IMR-90 (cell line): ENCODE measurements at regions not wholly inside any gene's neighbourhood (a gene's known extent, or its start where the extent isn't known, plus 50 kb on each side); places are given as distances from the start of the nearest gene placed in this dataset.

Experiments
- ATAC-seq: fragments of 200-7000 bp; cut with Tn5 transposase; 2 replicates; pipeline ENCODE4 v1.9.1; 2020; ENCODE audit warnings: low read depth, mild to moderate bottlenecking, moderate library complexity
- BruUV-seq: library from RNA; stranded (reverse); fragments of 400-500 nt; replicated peaks from 2 replicates; lab custom pipeline; 2021; lab: Mats Ljungman, UMichigan
- CTCF ChIA-PET: fragments of 300-600 bp; formaldehyde crosslinking; extraction: SDS; loops from one replicate; lab custom pipeline; 2021; ENCODE audit warnings: antibody characterized with exemption; lab: Yijun Ruan, JAX
- POLR2A ChIA-PET: fragments of 300-600 bp; sonication (Branson Sonifier 250); formaldehyde crosslinking; loops from one replicate; lab custom pipeline; 2022; ENCODE audit warnings: antibody characterized with exemption; ENCODE audit not compliant: unreplicated experiment; lab: Charles Lee
- DNase-seq: peaks from one replicate; pipeline ENCODE4 v3.0.0; 2013
- H2AFZ ChIP-seq: replicated peaks from 2 replicates; pipeline ENCODE3; 2013; ENCODE audit warnings: low read length, mild to moderate bottlenecking; ENCODE audit not compliant: poor library complexity
- H2AK5ac ChIP-seq: 2 replicates; pipeline ENCODE4 v1.6.1; 2013; ENCODE audit warnings: low read depth, low read length, inconsistent platforms
- H2AK9ac ChIP-seq: replicated peaks from 2 replicates; pipeline ENCODE3; 2013; ENCODE audit warnings: mild to moderate bottlenecking, low read depth, low read length, moderate library complexity; ENCODE audit not compliant: poor library complexity
- H2BK120ac ChIP-seq: 2 replicates; pipeline ENCODE4 v1.6.1; 2013; ENCODE audit warnings: low read depth, low read length, inconsistent platforms
- H2BK15ac ChIP-seq: 3 replicates; pipeline ENCODE4 v1.6.1; 2013; ENCODE audit warnings: low read depth, low read length, inconsistent platforms
- H2BK20ac ChIP-seq: 2 replicates; pipeline ENCODE4 v1.6.1; 2013; ENCODE audit warnings: low read depth, mild to moderate bottlenecking, inconsistent platforms, low read length, moderate library complexity
- H2BK5ac ChIP-seq: 2 replicates; pipeline ENCODE4 v1.6.1; 2013; ENCODE audit warnings: mild to moderate bottlenecking, low read depth, low read length, inconsistent platforms; ENCODE audit not compliant: poor library complexity, severe bottlenecking
- H3K14ac ChIP-seq: replicated peaks from 2 replicates; pipeline ENCODE4 v1.6.1; 2013; ENCODE audit warnings: low read depth, low read length, inconsistent platforms
- H3K18ac ChIP-seq: 2 replicates; pipeline ENCODE4 v1.6.1; 2013; ENCODE audit warnings: low read depth, low read length, control low read depth
- H3K23ac ChIP-seq: 2 replicates; pipeline ENCODE4 v1.6.1; 2013; ENCODE audit warnings: low read depth, low read length, inconsistent platforms
- H3K27ac ChIP-seq: 2 replicates; pipeline ENCODE4 v1.5.1; 2013; ENCODE audit warnings: mild to moderate bottlenecking, control low read depth, low read length; ENCODE audit not compliant: insufficient read depth
- H3K27me3 ChIP-seq: 2 replicates; pipeline ENCODE4 v1.6.1; 2013; ENCODE audit warnings: low read length; ENCODE audit not compliant: control insufficient read depth, insufficient read depth
- H3K36me3 ChIP-seq: 2 replicates; pipeline ENCODE4 v1.6.1; 2013; ENCODE audit warnings: low read length, mixed read lengths; ENCODE audit not compliant: control insufficient read depth, insufficient read depth
- H3K4ac ChIP-seq: 2 replicates; pipeline ENCODE4 v1.6.1; 2013; ENCODE audit warnings: low read depth, low read length, inconsistent platforms
- H3K4me1 ChIP-seq: 2 replicates; pipeline ENCODE4 v1.6.1; 2013; ENCODE audit warnings: low read length, mixed read lengths; ENCODE audit not compliant: control insufficient read depth, insufficient read depth
- H3K4me2 ChIP-seq: 2 replicates; pipeline ENCODE4 v1.6.1; 2013; ENCODE audit warnings: low read depth, mild to moderate bottlenecking, control low read depth, low read length, moderate library complexity
- H3K4me3 ChIP-seq: 2 replicates; pipeline ENCODE4 v1.5.1; 2013; ENCODE audit warnings: low read depth, mild to moderate bottlenecking, control low read depth, low read length, moderate library complexity; ENCODE audit not compliant: insufficient read depth
- H3K56ac ChIP-seq: 2 replicates; pipeline ENCODE4 v1.6.1; 2013; ENCODE audit warnings: low read length, inconsistent platforms; ENCODE audit not compliant: insufficient read depth; ENCODE audit errors: extremely low read depth
- H3K79me1 ChIP-seq, 2 experiments: 2 replicates each; pipeline ENCODE4 v1.6.1; 2013; ENCODE audit warnings: low read length in 2 of 2, inconsistent platforms in 1 of 2, low read depth in 1 of 2
- H3K9ac ChIP-seq: 2 replicates; pipeline ENCODE4 v1.6.1; 2013; ENCODE audit warnings: low read depth, low read length, control low read depth
- H3K9me1 ChIP-seq: 2 replicates; pipeline ENCODE4 v1.6.1; 2013; ENCODE audit warnings: low read length, inconsistent platforms; ENCODE audit not compliant: insufficient read depth
- H3K9me3 ChIP-seq: 2 replicates; pipeline ENCODE4 v1.6.1; 2013; ENCODE audit warnings: low read length; ENCODE audit not compliant: control insufficient read depth, insufficient read depth
- H4K20me1 ChIP-seq: 2 replicates; pipeline ENCODE4 v1.6.1; 2013; ENCODE audit warnings: low read length, inconsistent platforms; ENCODE audit not compliant: insufficient read depth
- H4K5ac ChIP-seq: 2 replicates; pipeline ENCODE4 v1.6.1; 2013; ENCODE audit warnings: mild to moderate bottlenecking, low read depth, low read length, control low read depth
- H4K8ac ChIP-seq, 2 experiments: 2 replicates each; pipeline ENCODE4 v1.6.1; 2013; ENCODE audit warnings: low read depth in 2 of 2, low read length in 2 of 2, control low read depth in 1 of 2, inconsistent platforms in 1 of 2
- H4K91ac ChIP-seq: 2 replicates; pipeline ENCODE4 v1.6.1; 2013; ENCODE audit warnings: low read depth, low read length, inconsistent platforms; ENCODE audit not compliant: insufficient read depth
- BHLHE40 ChIP-seq: fragments of 150-350 bp; IDR thresholded peaks from 2 replicates; pipeline ENCODE4 v1.6.1; 2016; ENCODE audit warnings: mild to moderate bottlenecking, low read depth, low read length
- CHD1 ChIP-seq: IDR thresholded peaks from 2 replicates; pipeline ENCODE4 v1.6.1; 2012; ENCODE audit warnings: low read depth, low read length, improper control_type of control experiment
- FOS ChIP-seq: fragments of 150-350 bp; IDR thresholded peaks from 2 replicates; pipeline ENCODE4 v1.6.1; 2016; ENCODE audit warnings: low read depth, low read length
- MAFK ChIP-seq: IDR thresholded peaks from 2 replicates; pipeline ENCODE4 v1.6.1; 2012; ENCODE audit warnings: low read depth, low read length, improper control_type of control experiment
- MAZ ChIP-seq: IDR thresholded peaks from 2 replicates; pipeline ENCODE4 v1.6.1; 2012; ENCODE audit warnings: low read depth, mild to moderate bottlenecking, low read length, improper control_type of control experiment, moderate library complexity, borderline replicate concordance
- MXI1 ChIP-seq: IDR thresholded peaks from 2 replicates; pipeline ENCODE4 v1.6.1; 2012; ENCODE audit warnings: low read depth, mild to moderate bottlenecking, low read length, moderate library complexity, borderline replicate concordance
- NFE2L2 ChIP-seq: fragments of 150-350 bp; IDR thresholded peaks from 2 replicates; pipeline ENCODE4 v1.6.1; 2016; ENCODE audit warnings: low read depth, mild to moderate bottlenecking, low read length
- POLR2A ChIP-seq: IDR thresholded peaks from 2 replicates; pipeline ENCODE4 v1.6.1; 2012; ENCODE audit warnings: mild to moderate bottlenecking, low read depth, low read length
- RAD21 ChIP-seq: IDR thresholded peaks from 2 replicates; pipeline ENCODE4 v1.6.1; 2012; ENCODE audit warnings: low read length, improper control_type of control experiment
- RCOR1 ChIP-seq: IDR thresholded peaks from 2 replicates; pipeline ENCODE4 v1.6.1; 2012; ENCODE audit warnings: mild to moderate bottlenecking, low read length, improper control_type of control experiment; ENCODE audit not compliant: insufficient replicate concordance
- RFX5 ChIP-seq: IDR thresholded peaks from 2 replicates; pipeline ENCODE4 v1.8.0; 2012; ENCODE audit warnings: low read depth, mild to moderate bottlenecking, low read length, moderate library complexity
- SMC3 ChIP-seq: fragments of 150-350 bp; IDR thresholded peaks from 2 replicates; pipeline ENCODE4 v1.6.1; 2016; ENCODE audit warnings: low read depth, mild to moderate bottlenecking, antibody characterized with exemption, low read length, moderate library complexity
- WGBS, 2 experiments: methylation state at CpG; one replicate each; pipeline versions ENCODE4 v1.1.5 to v1.1.7; 2013; ENCODE audit warnings: missing lambda C conversion rate in 2 of 2; ENCODE audit not compliant: insufficient read length in 1 of 2; ENCODE audit errors: extremely low coverage in 2 of 2; 5-methylcytosine and 5-hydroxymethylcytosine counted together
- dilution Hi-C: fragments of 300-500 bp; cut with HindIII; formaldehyde crosslinking; loops from one replicate; pipeline ENCODE4 v1.14.3; 2018; ENCODE audit warnings: low sequenced_read_pairs; ENCODE audit not compliant: unreplicated experiment
- in situ Hi-C: fragments of 300-500 bp; cut with MboI; formaldehyde crosslinking; loops from 3 replicates; pipeline ENCODE4 v1.14.3; 2019; ENCODE audit warnings: low sequenced_read_pairs, inconsistent platforms, mixed read lengths
- intact Hi-C: fragments of 100-400 bp; cut with micrococcal nuclease; formaldehyde crosslinking; loops from 2 replicates; pipeline ENCODE4 v1.10.0; 2022
- TF ChIP-seq, protein P1 (sequence below): fragments of 150-350 bp; IDR thresholded peaks from 2 replicates; pipeline ENCODE4 v1.6.1; 2017; ENCODE audit warnings: mild to moderate bottlenecking, antibody characterized with exemption, low read length, low read depth
- TF ChIP-seq, protein P2 (sequence below): fragments of 150-350 bp; IDR thresholded peaks from 2 replicates; pipeline ENCODE4 v1.6.1; 2016; ENCODE audit warnings: low read depth, mild to moderate bottlenecking, low read length, moderate library complexity, borderline replicate concordance

DNA sequence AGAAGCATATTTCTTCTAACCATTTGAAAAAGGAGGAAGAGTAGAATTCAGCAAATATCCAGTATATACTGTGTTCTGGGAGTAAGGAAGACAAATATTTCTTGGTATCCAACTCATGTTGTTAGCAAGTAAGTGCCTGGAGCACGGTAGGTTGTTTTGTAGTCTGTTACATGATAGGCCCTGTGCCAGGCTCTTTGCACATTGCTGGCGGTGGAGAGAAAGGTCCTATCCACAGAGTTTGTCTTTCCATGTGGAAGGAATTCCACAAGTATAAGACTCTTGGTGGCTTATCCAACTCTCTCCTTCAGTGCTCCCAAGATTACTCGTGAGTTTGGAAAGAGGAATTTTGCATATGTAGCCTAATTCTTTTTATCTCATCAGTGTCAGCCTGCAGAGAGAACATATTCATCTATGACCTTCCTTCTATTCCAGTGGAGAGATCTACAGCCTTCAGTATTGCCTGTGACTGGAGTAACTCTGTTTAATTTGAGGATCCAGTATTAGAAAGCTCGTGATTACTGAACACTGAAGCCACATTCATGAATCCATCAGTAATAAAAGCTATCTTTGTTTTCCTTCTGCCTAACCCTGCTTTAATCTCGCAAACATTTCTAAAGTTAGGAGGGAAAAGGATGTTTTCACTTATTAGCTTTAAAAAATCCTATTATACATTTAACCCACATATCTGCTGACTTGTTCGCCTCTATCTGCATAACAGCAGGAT is 183.9 kb upstream of the CSNK1A1L start:
- H4K91ac ChIP-seq = no peak overlapping the region
- no TSS peak for BruUV-seq
- no peak overlapping the region for H2AK5ac ChIP-seq
- H4K8ac ChIP-seq = no peak overlapping the region
- no peaks in the 10 kb centered on the region for H3K27me3 ChIP-seq
- intact Hi-C loops (no loop called here), dilution Hi-C loops (no loop called here), in situ Hi-C loops (no loop called here)
- H3K4me2 ChIP-seq = no peak overlapping the region
- DNase-seq (no peak), ATAC-seq (no peak)
- H3K9ac ChIP-seq = no peak overlapping the region
- WGBS, 2 experiments = 100% methylated on average over 1 of the region's 6 CpGs; no CpG with 5 or more reads in 1 of the 2 experiments
- TF ChIP-seq MXI1 = no peak
- TF ChIP-seq CHD1 = no peak
- TF ChIP-seq NFE2L2 = no peak
- TF ChIP-seq, protein P1, sequence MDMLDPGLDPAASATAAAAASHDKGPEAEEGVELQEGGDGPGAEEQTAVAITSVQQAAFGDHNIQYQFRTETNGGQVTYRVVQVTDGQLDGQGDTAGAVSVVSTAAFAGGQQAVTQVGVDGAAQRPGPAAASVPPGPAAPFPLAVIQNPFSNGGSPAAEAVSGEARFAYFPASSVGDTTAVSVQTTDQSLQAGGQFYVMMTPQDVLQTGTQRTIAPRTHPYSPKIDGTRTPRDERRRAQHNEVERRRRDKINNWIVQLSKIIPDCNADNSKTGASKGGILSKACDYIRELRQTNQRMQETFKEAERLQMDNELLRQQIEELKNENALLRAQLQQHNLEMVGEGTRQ = no peak
- TF ChIP-seq POLR2A = no peak
- TF ChIP-seq MAFK = no peak
- TF ChIP-seq MAZ = no peak
- TF ChIP-seq, protein P2, sequence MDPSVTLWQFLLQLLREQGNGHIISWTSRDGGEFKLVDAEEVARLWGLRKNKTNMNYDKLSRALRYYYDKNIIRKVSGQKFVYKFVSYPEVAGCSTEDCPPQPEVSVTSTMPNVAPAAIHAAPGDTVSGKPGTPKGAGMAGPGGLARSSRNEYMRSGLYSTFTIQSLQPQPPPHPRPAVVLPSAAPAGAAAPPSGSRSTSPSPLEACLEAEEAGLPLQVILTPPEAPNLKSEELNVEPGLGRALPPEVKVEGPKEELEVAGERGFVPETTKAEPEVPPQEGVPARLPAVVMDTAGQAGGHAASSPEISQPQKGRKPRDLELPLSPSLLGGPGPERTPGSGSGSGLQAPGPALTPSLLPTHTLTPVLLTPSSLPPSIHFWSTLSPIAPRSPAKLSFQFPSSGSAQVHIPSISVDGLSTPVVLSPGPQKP = no peak
- TF ChIP-seq RAD21 = no peak
- no peak for TF ChIP-seq SMC3
- TF ChIP-seq FOS = no peak
- TF ChIP-seq RFX5 = no peak
- no peak for TF ChIP-seq BHLHE40
- no peak for TF ChIP-seq RCOR1
- no peak overlapping the region for H3K14ac ChIP-seq
- no peak overlapping the region for H2BK5ac ChIP-seq
- no peak overlapping the region for H2AK9ac ChIP-seq
- no peaks in the 10 kb centered on the region for H3K4me1 ChIP-seq
- H3K56ac ChIP-seq = no peak overlapping the region
- CTCF ChIA-PET = interaction anchor here (1.0 kb wide), 1 partner anchor 19 kb away, joined by 3 read pairs; no protein-coding TSS in a partner anchor
- no peak overlapping the region for H3K23ac ChIP-seq
- no peak overlapping the region for H3K4me3 ChIP-seq
- POLR2A ChIA-PET = no interaction called here
- no peaks in the 10 kb centered on the region for H3K79me1 ChIP-seq
- no peak overlapping the region for H4K5ac ChIP-seq
- no peak overlapping the region for H3K18ac ChIP-seq
- no peak overlapping the region for H2AFZ ChIP-seq
- H3K9me3 ChIP-seq = no peaks in the 10 kb centered on the region
- H3K4ac ChIP-seq = no peak overlapping the region
- H3K27ac ChIP-seq = no peak overlapping the region
- no peaks in the 10 kb centered on the region for H3K36me3 ChIP-seq
- no peak overlapping the region for H2BK15ac ChIP-seq
- no peaks in the 10 kb centered on the region for H4K20me1 ChIP-seq
- H2BK20ac ChIP-seq = no peak overlapping the region
- H2BK120ac ChIP-seq = no peak overlapping the region
- H3K9me1 ChIP-seq = no peaks in the 10 kb centered on the region
